Peyer's patch (tissue), 4 donors: ENCODE measurements at regions not wholly inside any gene's neighbourhood (a gene's known extent, or its start where the extent isn't known, plus 50 kb on each side); places are given as distances from the start of the nearest gene placed in this dataset.
"Not testable (repeated sequence)": the region's sequence is repeated elsewhere in the genome, so short reads cannot be mapped to it uniquely, and the experiment has no call there.

Experiments
- DNase-seq, 3 donors: peaks; one replicate each; pipeline ENCODE4 v3.0.0-alpha.2; 2017 to 2019
- H3K27ac ChIP-seq, 4 donors: fragments of 200-600 bp; sonication (generic); one replicate each; pipeline ENCODE4 v1.5.1; 2016 to 2019
- H3K27me3 ChIP-seq, 2 donors: fragments of 200-600 bp; sonication (generic); one replicate each; pipeline ENCODE4 v1.5.1; 2019
- H3K36me3 ChIP-seq, 3 donors: fragments of 200-600 bp; sonication (generic); one replicate each; pipeline ENCODE4 v1.5.1; 2016 to 2019
- H3K4me1 ChIP-seq, 4 donors: fragments of 200-600 bp; sonication (generic); one replicate each; pipeline ENCODE4 v1.5.1; 2016 to 2019
- H3K4me3 ChIP-seq, 4 donors: fragments of 200-600 bp; sonication (generic); 1 replicate in 3 of 4; 2 replicates in 1 of 4; pipeline ENCODE4 v1.5.1; 2016 to 2019; ENCODE audit warnings: mild to moderate bottlenecking in 1 of 4
- H3K9me3 ChIP-seq, 4 donors: fragments of 200-600 bp; sonication (generic); one replicate each; pipeline ENCODE4 v1.5.1; 2016 to 2019; ENCODE audit warnings: mild to moderate bottlenecking in 1 of 4
- POLR2A ChIP-seq, 2 donors: fragments of 450-650 bp; IDR thresholded peaks; one replicate each; pipeline ENCODE4 v1.5.1; 2017; ENCODE audit warnings: antibody characterized with exemption in 2 of 2, mild to moderate bottlenecking in 2 of 2, moderate library complexity in 2 of 2
- TF ChIP-seq, protein P1 (sequence below), 6 experiments: fragments of 450-650 bp in 4 of 6; fragments of 200-600 bp in 2 of 6; sonication (generic) in 1 of 6; IDR thresholded peaks; one replicate each; pipeline ENCODE4 v1.5.1; 2017 to 2019; ENCODE audit warnings: antibody characterized with exemption in 6 of 6, mild to moderate bottlenecking in 3 of 6, moderate library complexity in 1 of 6

- Histone ChIP-seq H3K9me3 (no peaks in the 10 kb centered on the region), H3K27me3 (no peaks in the 10 kb centered on the region), H3K27ac (no peak overlapping the region), H3K4me1 (no peaks in the 10 kb centered on the region), H3K36me3 (no peaks in the 10 kb centered on the region), H3K4me3 (no peak overlapping the region)
- DNase-seq = no peak
- TF ChIP-seq, protein P1, sequence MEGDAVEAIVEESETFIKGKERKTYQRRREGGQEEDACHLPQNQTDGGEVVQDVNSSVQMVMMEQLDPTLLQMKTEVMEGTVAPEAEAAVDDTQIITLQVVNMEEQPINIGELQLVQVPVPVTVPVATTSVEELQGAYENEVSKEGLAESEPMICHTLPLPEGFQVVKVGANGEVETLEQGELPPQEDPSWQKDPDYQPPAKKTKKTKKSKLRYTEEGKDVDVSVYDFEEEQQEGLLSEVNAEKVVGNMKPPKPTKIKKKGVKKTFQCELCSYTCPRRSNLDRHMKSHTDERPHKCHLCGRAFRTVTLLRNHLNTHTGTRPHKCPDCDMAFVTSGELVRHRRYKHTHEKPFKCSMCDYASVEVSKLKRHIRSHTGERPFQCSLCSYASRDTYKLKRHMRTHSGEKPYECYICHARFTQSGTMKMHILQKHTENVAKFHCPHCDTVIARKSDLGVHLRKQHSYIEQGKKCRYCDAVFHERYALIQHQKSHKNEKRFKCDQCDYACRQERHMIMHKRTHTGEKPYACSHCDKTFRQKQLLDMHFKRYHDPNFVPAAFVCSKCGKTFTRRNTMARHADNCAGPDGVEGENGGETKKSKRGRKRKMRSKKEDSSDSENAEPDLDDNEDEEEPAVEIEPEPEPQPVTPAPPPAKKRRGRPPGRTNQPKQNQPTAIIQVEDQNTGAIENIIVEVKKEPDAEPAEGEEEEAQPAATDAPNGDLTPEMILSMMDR (IDR thresholded peaks at IDR 0.05) = no peak
- no peak for TF ChIP-seq POLR2A (IDR thresholded peaks at IDR 0.05)
Observed at GRCh38 chr10:16014469-16014868, 154.2 kb upstream of the MINDY3 start.

DNA sequence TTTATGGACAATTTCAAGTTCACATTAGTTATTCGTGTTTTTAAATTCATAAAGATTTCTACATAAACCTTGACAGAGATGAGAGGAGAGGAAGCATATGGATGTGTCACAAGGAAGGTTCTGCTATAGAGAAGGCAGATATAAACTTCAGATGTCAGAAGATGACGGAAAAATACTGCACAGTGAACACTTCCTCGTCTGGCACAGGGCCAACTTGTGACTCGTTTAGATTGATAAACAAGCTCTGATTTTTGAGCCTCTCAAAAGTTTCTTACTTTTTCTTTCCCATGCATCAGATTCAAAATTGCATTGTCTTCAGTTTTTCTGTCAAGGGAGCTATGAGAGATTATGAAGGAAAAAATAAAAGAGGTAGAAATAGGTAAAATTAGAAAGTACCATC lies 156.4 kb upstream of the MINDY3 start:
- Histone ChIP-seq H3K9me3 (no peaks in the 10 kb centered on the region), H3K36me3 (no peaks in the 10 kb centered on the region), H3K27me3 (no peaks in the 10 kb centered on the region), H3K4me1 (no peaks in the 10 kb centered on the region), H3K27ac (no peak overlapping the region), H3K4me3 (no peak overlapping the region)
- TF ChIP-seq POLR2A (IDR thresholded peaks at IDR 0.05) = no peak
- DNase-seq = no peak

- H3K4me3 ChIP-seq = no peak overlapping the region
- no peaks in the 10 kb centered on the region for H3K9me3 ChIP-seq
- no peak overlapping the region for H3K27ac ChIP-seq
- H3K36me3 ChIP-seq = no peaks in the 10 kb centered on the region
- no peaks in the 10 kb centered on the region for H3K27me3 ChIP-seq
- TF ChIP-seq POLR2A (IDR thresholded peaks at IDR 0.05) = no peak
- TF ChIP-seq, protein P1 (IDR thresholded peaks at IDR 0.05) = no peak
- no peak for DNase-seq
- no peaks in the 10 kb centered on the region for H3K4me1 ChIP-seq
Observed at GRCh38 chr10:16020836-16021235, 160.5 kb upstream of the MINDY3 start.

- not testable (repeated sequence) for H3K27me3 ChIP-seq, H3K27ac ChIP-seq, H3K4me3 ChIP-seq, H3K9me3 ChIP-seq, H3K36me3 ChIP-seq, H3K4me1 ChIP-seq, DNase-seq
Observed at GRCh38 chr10:16026832-16027231, 166.5 kb upstream of the MINDY3 start.

DNA sequence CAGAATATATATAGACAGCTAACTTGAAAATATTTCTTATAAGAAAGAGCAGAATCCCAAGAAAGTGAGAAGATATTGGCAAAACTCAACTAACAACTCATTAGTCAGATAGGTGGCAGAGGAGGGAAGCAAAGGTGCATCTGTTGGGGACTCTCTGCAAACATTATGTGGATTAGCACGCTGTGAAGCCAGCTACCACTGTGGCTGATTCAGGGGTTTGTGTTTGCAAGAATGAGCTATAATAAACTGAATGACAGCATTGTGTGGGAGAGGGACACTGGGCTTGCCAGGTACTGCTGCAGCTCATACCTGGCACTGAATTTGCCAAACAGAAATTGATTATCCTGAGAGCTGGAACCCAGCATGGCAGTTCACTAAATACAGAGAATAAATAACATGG lies 170.3 kb upstream of the MINDY3 start:
- no peak for DNase-seq
- Histone ChIP-seq H3K4me1 (no peaks in the 10 kb centered on the region), H3K27ac (no peak overlapping the region), H3K27me3 (no peaks in the 10 kb centered on the region), H3K36me3 (no peaks in the 10 kb centered on the region), H3K9me3 (no peaks in the 10 kb centered on the region), H3K4me3 (no peak overlapping the region)
- TF ChIP-seq POLR2A (IDR thresholded peaks at IDR 0.05) = no peak
- TF ChIP-seq, protein P1 (IDR thresholded peaks at IDR 0.05) = no peak

GRCh38 chr10:16049050-16049449 lies 188.7 kb upstream of the MINDY3 start:
- Histone ChIP-seq H3K4me1 (no peaks in the 10 kb centered on the region), H3K36me3 (no peaks in the 10 kb centered on the region), H3K9me3 (no peaks in the 10 kb centered on the region), H3K4me3 (no peak overlapping the region), H3K27ac (no peak overlapping the region), H3K27me3 (no peaks in the 10 kb centered on the region)
- no peak for DNase-seq
- TF ChIP-seq, protein P1 (IDR thresholded peaks at IDR 0.05) = no peak
- TF ChIP-seq POLR2A (IDR thresholded peaks at IDR 0.05) = no peak

GRCh38 chr10:16049782-16050181 lies 189.5 kb upstream of the MINDY3 start:
- no peak for TF ChIP-seq POLR2A (IDR thresholded peaks at IDR 0.05)
- TF ChIP-seq, protein P1 (IDR thresholded peaks at IDR 0.05) = no peak
- no peak overlapping the region for H3K4me3 ChIP-seq
- no peak for DNase-seq
- no peaks in the 10 kb centered on the region for H3K27me3 ChIP-seq
- H3K36me3 ChIP-seq = no peaks in the 10 kb centered on the region
- no peak overlapping the region for H3K27ac ChIP-seq
- no peaks in the 10 kb centered on the region for H3K4me1 ChIP-seq
- H3K9me3 ChIP-seq = no peaks in the 10 kb centered on the region
